ENCODE measurements at regions not wholly inside any gene's neighbourhood (a gene's known extent, or its start where the extent isn't known, plus 50 kb on each side); places are given as distances from the start of the nearest gene placed in this dataset.

DNA sequence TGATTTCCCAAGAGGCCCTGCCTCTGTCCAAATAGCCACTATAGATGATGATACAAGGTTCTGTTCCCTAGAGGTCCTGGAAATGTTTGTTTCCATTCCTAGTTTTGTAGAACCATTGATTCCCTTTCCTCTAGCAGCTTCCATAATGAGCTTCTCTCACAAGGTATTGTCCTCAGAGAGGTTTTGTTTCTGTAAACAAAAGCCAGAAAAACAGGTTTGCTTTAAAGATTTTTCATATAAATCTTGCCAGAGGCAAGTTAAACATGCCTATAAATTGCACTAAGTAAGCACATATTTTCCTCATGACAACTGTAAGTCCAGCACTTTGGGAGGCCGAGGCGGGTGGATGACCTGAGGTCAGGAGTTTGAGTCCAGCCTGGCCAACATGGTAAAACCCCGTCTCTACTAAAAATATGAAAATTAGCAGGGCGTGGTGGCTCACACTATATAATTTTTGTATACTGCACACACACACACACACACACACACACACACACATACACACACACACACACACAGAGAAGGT, 1787.7 kb downstream of the EFNA5 start:
- TF ChIP-seq, protein P1, sequence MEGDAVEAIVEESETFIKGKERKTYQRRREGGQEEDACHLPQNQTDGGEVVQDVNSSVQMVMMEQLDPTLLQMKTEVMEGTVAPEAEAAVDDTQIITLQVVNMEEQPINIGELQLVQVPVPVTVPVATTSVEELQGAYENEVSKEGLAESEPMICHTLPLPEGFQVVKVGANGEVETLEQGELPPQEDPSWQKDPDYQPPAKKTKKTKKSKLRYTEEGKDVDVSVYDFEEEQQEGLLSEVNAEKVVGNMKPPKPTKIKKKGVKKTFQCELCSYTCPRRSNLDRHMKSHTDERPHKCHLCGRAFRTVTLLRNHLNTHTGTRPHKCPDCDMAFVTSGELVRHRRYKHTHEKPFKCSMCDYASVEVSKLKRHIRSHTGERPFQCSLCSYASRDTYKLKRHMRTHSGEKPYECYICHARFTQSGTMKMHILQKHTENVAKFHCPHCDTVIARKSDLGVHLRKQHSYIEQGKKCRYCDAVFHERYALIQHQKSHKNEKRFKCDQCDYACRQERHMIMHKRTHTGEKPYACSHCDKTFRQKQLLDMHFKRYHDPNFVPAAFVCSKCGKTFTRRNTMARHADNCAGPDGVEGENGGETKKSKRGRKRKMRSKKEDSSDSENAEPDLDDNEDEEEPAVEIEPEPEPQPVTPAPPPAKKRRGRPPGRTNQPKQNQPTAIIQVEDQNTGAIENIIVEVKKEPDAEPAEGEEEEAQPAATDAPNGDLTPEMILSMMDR (conservative IDR thresholded peaks at IDR 0.05) = no peak
- TF ChIP-seq ZFX (IDR thresholded peaks at IDR 0.05) = no peak
